ENCODE measurements at regions not wholly inside any gene's neighbourhood (a gene's known extent, or its start where the extent isn't known, plus 50 kb on each side); places are given as distances from the start of the nearest gene placed in this dataset.

DNA sequence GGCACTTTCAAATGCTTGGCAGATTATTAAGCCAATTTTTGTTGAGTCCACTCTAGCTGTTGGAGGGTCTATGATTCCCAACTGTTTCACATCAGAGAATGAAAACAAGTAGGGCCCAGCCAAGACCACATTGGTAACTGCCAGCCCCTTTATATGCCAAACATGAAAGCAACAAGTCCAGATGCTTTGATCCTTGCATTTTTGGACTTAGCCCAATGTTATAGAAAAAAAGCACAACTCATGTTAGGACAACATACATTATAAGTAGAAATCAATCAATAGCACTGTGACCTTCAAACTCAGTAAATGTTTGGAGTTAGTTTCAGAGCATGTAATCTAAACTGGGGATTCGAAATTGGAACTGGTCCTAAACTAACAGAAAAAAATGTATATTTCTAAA is 674.7 kb downstream of the MECOM start:
- TF ChIP-seq, protein P1, sequence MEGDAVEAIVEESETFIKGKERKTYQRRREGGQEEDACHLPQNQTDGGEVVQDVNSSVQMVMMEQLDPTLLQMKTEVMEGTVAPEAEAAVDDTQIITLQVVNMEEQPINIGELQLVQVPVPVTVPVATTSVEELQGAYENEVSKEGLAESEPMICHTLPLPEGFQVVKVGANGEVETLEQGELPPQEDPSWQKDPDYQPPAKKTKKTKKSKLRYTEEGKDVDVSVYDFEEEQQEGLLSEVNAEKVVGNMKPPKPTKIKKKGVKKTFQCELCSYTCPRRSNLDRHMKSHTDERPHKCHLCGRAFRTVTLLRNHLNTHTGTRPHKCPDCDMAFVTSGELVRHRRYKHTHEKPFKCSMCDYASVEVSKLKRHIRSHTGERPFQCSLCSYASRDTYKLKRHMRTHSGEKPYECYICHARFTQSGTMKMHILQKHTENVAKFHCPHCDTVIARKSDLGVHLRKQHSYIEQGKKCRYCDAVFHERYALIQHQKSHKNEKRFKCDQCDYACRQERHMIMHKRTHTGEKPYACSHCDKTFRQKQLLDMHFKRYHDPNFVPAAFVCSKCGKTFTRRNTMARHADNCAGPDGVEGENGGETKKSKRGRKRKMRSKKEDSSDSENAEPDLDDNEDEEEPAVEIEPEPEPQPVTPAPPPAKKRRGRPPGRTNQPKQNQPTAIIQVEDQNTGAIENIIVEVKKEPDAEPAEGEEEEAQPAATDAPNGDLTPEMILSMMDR (conservative IDR thresholded peaks at IDR 0.05): no peak
- TF ChIP-seq EZH2 (IDR thresholded peaks at IDR 0.05; ENCODE audit: low read depth): no peak

All from PC-9 (cell line).